HT1080 (cell line): ENCODE measurements at regions not wholly inside any gene's neighbourhood (a gene's known extent, or its start where the extent isn't known, plus 50 kb on each side); places are given as distances from the start of the nearest gene placed in this dataset. TPM values are rescaled to one million over a fixed set of nuclear protein-coding genes. Genes with fewer than 3 reads are reported as not detected.

Experiments used
- DNase-seq: peaks from one replicate; pipeline ENCODE4 v3.0.0-alpha.2; 2015; ENCODE audit warnings: low read depth
- small RNA-seq: library from RNA; depleted of rRNA; stranded (forward); fragments of <200 nt; gene quantifications from one replicate; pipeline ENCODE3, GENCODE V24; 2014

- DNase-seq, result no peak
Observed at GRCh38 chr16:87236516-87237115, 80.6 kb downstream of the C16orf95 start.

GRCh38 chr16:87238361-87238715, 78.9 kb downstream of the C16orf95 start:
- DNase-seq, result no peak

- DNase-seq, result no peak
Observed at GRCh38 chr16:87239545-87239944, 77.6 kb downstream of the C16orf95 start.

- no peak for DNase-seq
Observed at GRCh38 chr16:87240211-87241136, 76.7 kb downstream of the C16orf95 start.

DNA sequence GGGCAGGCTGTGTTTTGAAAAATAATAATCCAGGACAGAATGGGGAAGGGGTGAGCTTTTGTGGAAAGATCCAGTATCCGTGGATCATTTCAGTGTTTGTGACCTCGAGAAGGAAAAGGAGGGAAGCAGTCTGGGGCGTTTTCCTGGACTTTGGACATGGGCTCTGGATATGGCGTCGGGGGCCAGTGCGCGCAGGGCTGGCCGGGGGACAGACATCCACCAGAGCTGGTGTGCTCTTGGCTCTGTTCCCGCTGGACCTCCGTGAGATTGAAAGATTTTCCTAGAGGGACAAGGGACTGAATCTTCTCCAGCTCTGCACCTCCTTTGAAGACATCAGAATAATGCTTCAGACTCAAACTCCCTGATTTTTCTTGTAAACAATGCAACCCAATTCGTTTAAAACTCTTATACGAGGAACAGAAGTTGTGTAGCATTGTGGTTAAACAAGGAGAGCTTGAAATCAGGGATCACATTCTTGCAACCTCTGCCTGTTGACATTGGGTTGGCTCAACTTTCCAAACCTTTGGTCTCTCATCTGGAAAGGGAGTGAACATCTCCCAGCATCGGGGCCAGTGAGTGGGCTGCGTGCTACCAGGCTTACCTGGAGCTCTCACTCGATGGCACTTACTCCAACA, 75.9 kb downstream of the C16orf95 start:
- DNase-seq, result no peak

- DNase-seq, result no peak
Observed at GRCh38 chr16:87243478-87243877, 73.7 kb downstream of the C16orf95 start.

DNA sequence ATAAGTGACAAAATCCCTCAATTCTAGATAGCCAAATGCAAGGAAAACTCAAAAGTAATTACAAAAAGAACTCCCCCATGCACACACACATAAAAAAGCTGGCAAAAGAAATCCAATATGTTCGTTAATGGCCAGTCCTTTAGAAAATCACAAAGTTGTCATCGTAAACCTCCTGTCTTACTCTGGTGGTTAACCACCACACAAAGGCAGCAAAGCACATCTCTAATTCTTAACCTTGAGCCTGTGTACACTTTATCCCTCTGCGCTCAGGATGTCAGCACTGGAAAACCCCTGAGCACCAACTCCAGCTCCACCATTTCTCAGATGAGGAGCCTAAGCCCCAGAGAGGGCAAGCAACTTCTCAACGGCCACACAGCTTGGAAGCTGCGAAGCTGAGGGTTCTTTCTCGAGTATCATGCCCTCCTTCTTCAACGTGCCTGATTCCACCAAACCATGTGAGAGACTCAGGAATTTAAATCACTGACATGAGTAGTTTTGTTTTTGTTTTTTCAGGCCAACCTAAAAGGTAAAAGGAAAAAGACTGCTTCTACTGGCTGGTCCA, 72.5 kb downstream of the C16orf95 start:
- DNase-seq, result no peak

GRCh38 chr16:87245511-87245910, 71.7 kb downstream of the C16orf95 start:
- DNase-seq, result no peak

DNA sequence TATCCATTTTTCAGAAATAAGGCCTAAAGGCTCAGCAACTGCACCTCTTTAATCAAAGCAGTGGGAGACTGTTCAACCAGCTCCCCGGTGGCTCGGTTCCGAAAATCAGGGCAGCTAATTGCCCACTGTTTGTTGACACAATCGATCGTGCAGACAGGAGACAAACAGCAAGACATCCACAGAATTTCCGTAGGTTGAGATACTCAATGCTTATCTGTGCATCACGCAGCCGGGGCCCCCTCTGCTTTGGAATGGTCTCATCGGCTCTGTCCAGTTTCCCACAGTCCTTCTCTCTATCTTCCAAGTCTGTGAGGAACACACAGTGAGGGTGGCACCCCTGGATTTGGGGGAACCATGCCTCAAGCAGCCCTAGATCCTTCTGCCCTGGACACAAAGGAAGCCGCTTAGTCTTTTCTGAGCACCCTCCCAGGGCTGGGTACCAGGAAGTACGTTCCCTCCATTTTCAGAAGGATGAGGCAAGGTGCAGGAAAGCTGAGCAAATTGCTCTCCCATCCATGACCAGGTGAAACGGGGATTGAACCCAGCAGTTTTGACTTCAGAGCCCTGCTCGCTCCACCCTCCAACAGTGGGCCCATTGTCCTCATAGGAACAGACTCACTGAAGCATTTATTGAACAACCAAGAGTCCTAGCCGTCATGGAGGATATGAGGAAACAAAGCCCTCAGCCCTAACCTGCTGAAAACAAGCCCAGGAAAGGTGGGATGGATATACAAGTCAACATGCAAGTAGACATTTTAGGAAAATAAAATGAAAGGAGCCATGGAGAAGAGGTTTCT, 70.7 kb downstream of the C16orf95 start:
- DNase-seq, result no peak

- DNase-seq, result no peak
Observed at GRCh38 chr16:87248714-87249113, 68.5 kb downstream of the C16orf95 start.

- DNase-seq, result no peak
Observed at GRCh38 chr16:87249425-87249824, 67.8 kb downstream of the C16orf95 start.

DNA sequence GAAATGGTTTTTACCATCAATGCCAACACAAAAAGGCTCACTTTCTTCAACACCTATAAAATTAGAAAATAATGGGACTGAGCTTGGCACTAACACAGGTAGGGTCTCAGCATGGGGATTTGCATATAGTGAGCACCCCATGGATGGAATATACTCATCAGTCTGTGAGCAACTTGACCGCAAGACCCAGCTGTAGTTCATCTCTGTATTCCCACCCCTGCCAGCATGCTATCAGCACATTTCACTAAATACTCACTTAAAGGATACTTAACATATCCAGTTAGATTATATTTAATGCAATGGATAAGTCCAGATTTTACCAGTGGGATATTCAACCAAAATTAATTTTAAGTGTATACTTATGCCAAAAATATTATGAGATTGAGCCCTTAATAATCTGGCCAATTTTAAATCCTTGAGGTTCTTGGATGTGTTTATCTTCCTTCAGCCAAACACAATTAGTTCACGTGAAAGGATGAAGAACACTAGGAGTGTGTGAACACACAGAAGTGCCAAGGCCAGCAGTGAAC, 66.7 kb downstream of the C16orf95 start:
- DNase-seq, result no peak

GRCh38 chr16:87252269-87252970, 64.8 kb downstream of the C16orf95 start:
- peak; percentile 31 for DNase-seq

Small RNAs in the stretch of these regions (small RNA-seq; reads per million reads assigned to genes)
- not detected for gene AC093519.1
